Esophagus (tissue), 2 donors: ENCODE measurements at regions not wholly inside any gene's neighbourhood (a gene's known extent, or its start where the extent isn't known, plus 50 kb on each side); places are given as distances from the start of the nearest gene placed in this dataset.

Experiments used
- H3K27ac ChIP-seq, 2 donors: one replicate each; pipeline ENCODE4 v1.5.1; 2013; ENCODE audit warnings: low read depth in 2 of 2, mild to moderate bottlenecking in 2 of 2, inconsistent platforms in 1 of 2, low read length in 1 of 2, moderate library complexity in 1 of 2
- H3K27me3 ChIP-seq, 2 donors: one replicate each; pipeline ENCODE4 v1.6.1; 2013; ENCODE audit warnings: low read length in 2 of 2, control low read depth in 1 of 2, mild to moderate bottlenecking in 1 of 2; ENCODE audit not compliant: insufficient read depth in 2 of 2, control insufficient read depth in 1 of 2
- H3K36me3 ChIP-seq, 2 donors: one replicate each; pipeline ENCODE4 v1.6.1; 2013; ENCODE audit warnings: low read length in 1 of 2; ENCODE audit not compliant: control insufficient read depth in 2 of 2, insufficient read depth in 2 of 2
- H3K4me1 ChIP-seq, 2 donors: one replicate each; pipeline ENCODE4 v1.6.1; 2013; ENCODE audit warnings: low read length in 1 of 2; ENCODE audit not compliant: control insufficient read depth in 2 of 2, insufficient read depth in 2 of 2
- H3K4me3 ChIP-seq, 2 donors: one replicate each; pipeline ENCODE4 v1.5.1; 2013; ENCODE audit warnings: low read length in 2 of 2, mild to moderate bottlenecking in 2 of 2, low read depth in 1 of 2, moderate library complexity in 1 of 2
- H3K9me3 ChIP-seq, 2 donors: one replicate each; pipeline ENCODE4 v1.6.1; 2013; ENCODE audit warnings: mild to moderate bottlenecking in 2 of 2, low read depth in 1 of 2, low read length in 1 of 2, moderate library complexity in 1 of 2; ENCODE audit not compliant: control insufficient read depth in 2 of 2, insufficient read depth in 1 of 2
- WGBS, 2 donors: extraction: QIAGEN DNeasy Blood & Tissue Kit; methylation state at CpG; one replicate each; pipeline ENCODE4 v1.1.7; 2013; 5-methylcytosine and 5-hydroxymethylcytosine counted together
- donor health status: healthy with polysubstance abuse.
- donor health status: Bipolar disorder and iron deficiency.

- no peaks in the 10 kb centered on the region for H3K9me3 ChIP-seq
- H3K27ac ChIP-seq: no peak overlapping the region
- H3K27me3 ChIP-seq: no peaks in the 10 kb centered on the region
- no peaks in the 10 kb centered on the region for H3K36me3 ChIP-seq
- WGBS, 2 donors: 83 to 88% methylated on average over 2 of the region's 2 CpGs
- no peak overlapping the region for H3K4me3 ChIP-seq
- no peaks in the 10 kb centered on the region for H3K4me1 ChIP-seq
Measured at GRCh38 chr2:215612786-215613185, 176.9 kb upstream of the FN1 start.

DNA sequence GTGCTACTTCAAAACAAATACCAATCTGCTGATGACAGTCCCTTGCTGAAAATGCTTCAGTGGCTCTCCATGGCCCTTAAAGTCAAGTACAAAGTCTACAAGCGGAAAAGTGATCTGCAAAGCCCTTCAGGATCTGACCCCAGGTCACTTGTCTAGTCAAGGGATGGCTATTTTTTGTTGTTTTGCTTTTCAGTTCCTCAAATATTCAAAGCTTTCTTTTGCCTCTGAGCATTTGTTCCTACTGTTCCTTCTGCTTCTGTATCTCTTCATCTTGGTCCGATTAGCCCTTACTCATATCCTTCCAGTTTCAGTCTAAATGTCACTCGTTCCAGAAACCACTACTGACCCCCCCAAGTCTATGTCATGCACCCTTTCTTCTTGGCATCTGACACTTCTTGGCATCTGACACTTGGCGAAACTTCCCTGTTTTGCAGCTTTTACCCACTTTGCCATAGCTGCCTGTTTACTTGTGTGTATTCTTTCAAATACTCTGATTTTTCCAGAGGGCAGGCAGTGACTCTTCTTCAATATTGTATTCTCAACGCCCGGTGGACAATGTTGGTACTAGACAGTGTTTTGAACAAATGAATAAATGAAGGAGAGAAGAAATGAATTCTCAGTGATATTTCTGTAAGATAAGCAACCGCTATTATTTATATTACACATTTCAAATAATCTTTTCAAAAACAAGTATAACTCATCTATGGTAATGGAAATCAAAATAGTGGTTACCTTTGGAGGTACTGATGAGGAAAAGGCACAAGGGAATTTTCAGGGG, 175.9 kb upstream of the FN1 start:
- Histone ChIP-seq H3K36me3 (no peaks in the 10 kb centered on the region), H3K9me3 (no peaks in the 10 kb centered on the region), H3K27me3 (no peaks in the 10 kb centered on the region), H3K4me3 (no peak overlapping the region), H3K27ac (no peak overlapping the region), H3K4me1 (no peaks in the 10 kb centered on the region)
- 76 to 80% methylated on average over 7 of the region's 7 CpGs for WGBS, 2 donors

- Histone ChIP-seq H3K9me3 (no peaks in the 10 kb centered on the region), H3K4me1 (no peaks in the 10 kb centered on the region), H3K27me3 (no peaks in the 10 kb centered on the region), H3K36me3 (no peaks in the 10 kb centered on the region), H3K27ac (no peak overlapping the region), H3K4me3 (no peak overlapping the region)
- 74 to 81% methylated on average over 8 of the region's 8 CpGs for WGBS, 2 donors
Measured at GRCh38 chr2:215609089-215610032, 173.5 kb upstream of the FN1 start.

- no peak overlapping the region for H3K27ac ChIP-seq
- no peaks in the 10 kb centered on the region for H3K4me1 ChIP-seq
- no peaks in the 10 kb centered on the region for H3K9me3 ChIP-seq
- WGBS, 2 donors: 83 to 89% methylated on average over 1 of the region's 1 CpG
- no peak overlapping the region for H3K4me3 ChIP-seq
- no peaks in the 10 kb centered on the region for H3K27me3 ChIP-seq
- no peaks in the 10 kb centered on the region for H3K36me3 ChIP-seq
Measured at GRCh38 chr2:215607766-215608165, 171.9 kb upstream of the FN1 start.

DNA sequence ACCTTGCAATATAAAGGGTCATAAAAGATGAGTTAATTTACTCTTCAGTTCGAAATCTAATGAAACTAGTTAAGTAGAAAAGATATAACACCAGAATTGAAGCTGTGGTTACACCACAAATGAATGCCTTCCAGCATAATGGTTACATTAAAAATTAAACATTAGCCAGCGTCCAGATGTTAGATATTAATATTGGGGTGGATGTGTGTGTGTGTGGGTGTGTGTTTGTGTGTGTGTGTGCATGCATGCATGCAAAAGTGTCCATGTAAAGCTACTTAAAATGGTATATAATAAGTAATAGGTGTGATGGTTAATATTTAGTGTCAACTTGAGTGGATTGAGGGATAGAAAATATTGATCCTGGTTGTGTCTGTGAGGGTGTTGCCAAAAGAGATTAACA, 170.4 kb upstream of the FN1 start:
- H3K4me1 ChIP-seq: no peaks in the 10 kb centered on the region
- H3K36me3 ChIP-seq: no peaks in the 10 kb centered on the region
- WGBS, 2 donors: 65 to 75% methylated on average over 2 of the region's 2 CpGs
- H3K9me3 ChIP-seq: no peaks in the 10 kb centered on the region
- H3K27me3 ChIP-seq: no peaks in the 10 kb centered on the region
- no peak overlapping the region for H3K4me3 ChIP-seq
- no peak overlapping the region for H3K27ac ChIP-seq

GRCh38 chr2:215605214-215605613, 169.3 kb upstream of the FN1 start:
- Histone ChIP-seq H3K27me3 (no peaks in the 10 kb centered on the region), H3K36me3 (no peaks in the 10 kb centered on the region), H3K4me1 (no peaks in the 10 kb centered on the region), H3K27ac (no peak overlapping the region), H3K9me3 (no peaks in the 10 kb centered on the region), H3K4me3 (no peak overlapping the region)

GRCh38 chr2:215604606-215605005, 168.7 kb upstream of the FN1 start:
- no peaks in the 10 kb centered on the region for H3K36me3 ChIP-seq
- H3K27me3 ChIP-seq: no peaks in the 10 kb centered on the region
- WGBS, 2 donors: 93 to 94% methylated on average over 2 of the region's 2 CpGs

DNA sequence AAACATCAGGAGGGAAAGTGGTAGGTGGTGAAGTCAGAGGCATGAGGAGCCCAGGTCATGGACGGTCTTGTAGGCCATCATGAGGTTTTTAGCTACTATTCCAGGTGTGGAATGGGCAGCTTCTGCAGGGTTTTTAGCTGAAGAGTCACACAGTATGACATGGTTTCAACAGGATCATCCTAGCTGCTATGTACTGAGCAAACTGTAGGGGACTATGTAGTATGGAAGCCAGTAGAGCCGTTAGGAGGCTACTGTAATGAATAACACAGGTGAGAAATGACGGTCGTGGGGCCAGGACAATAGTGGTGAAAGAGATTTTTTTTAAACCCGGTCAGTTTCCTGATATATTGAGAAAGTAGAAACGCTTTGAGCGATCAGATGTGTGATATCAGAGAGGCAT, 167.6 kb upstream of the FN1 start:
- 91 to 94% methylated on average over 7 of the region's 7 CpGs for WGBS, 2 donors
- Histone ChIP-seq H3K9me3 (no peaks in the 10 kb centered on the region), H3K27me3 (no peaks in the 10 kb centered on the region), H3K27ac (no peak overlapping the region), H3K4me3 (no peak overlapping the region), H3K4me1 (no peaks in the 10 kb centered on the region), H3K36me3 (no peaks in the 10 kb centered on the region)

More at GRCh38 chr2:215604606-215605005, 168.7 kb upstream of the FN1 start:
- Histone ChIP-seq H3K4me3 (no peak overlapping the region), H3K9me3 (no peaks in the 10 kb centered on the region), H3K4me1 (no peaks in the 10 kb centered on the region), H3K27ac (no peak overlapping the region)

GRCh38 chr2:215602997-215603396, 167.1 kb upstream of the FN1 start:
- H3K27me3 ChIP-seq: no peaks in the 10 kb centered on the region
- H3K36me3 ChIP-seq: no peaks in the 10 kb centered on the region
- H3K4me1 ChIP-seq: no peaks in the 10 kb centered on the region
- no peak overlapping the region for H3K27ac ChIP-seq
- WGBS, 2 donors: 51 to 52% methylated on average over 3 of the region's 3 CpGs
- H3K9me3 ChIP-seq: no peaks in the 10 kb centered on the region
- no peak overlapping the region for H3K4me3 ChIP-seq
